Neural cell (in vitro differentiated cells): ENCODE measurements at regions not wholly inside any gene's neighbourhood (a gene's known extent, or its start where the extent isn't known, plus 50 kb on each side); places are given as distances from the start of the nearest gene placed in this dataset.

Source experiments
- H2AFZ ChIP-seq: fragments of 200-600, 300-800 bp; sonication (generic), shearing (Covaris generic); 2 replicates; pipeline ENCODE4 v1.6.0; 2014; ENCODE audit warnings: low read depth, mild to moderate bottlenecking, antibody characterized with exemption, low read length, moderate library complexity
- H3F3A ChIP-seq: fragments of 200-600 bp; shearing (Covaris generic); 2 replicates; pipeline ENCODE4 v1.6.1; 2016; ENCODE audit warnings: mild to moderate bottlenecking, moderate library complexity, mixed read lengths, antibody characterized with exemption, low read length; ENCODE audit not compliant: insufficient read depth, poor library complexity, severe bottlenecking
- H3K27ac ChIP-seq: fragments of 200-600, 300-800 bp; sonication (generic), shearing (Covaris generic); 2 replicates; pipeline ENCODE4 v1.5.1; 2014; ENCODE audit warnings: mild to moderate bottlenecking, low read length, moderate library complexity
- H3K27me3 ChIP-seq: fragments of 300-800, 200-600 bp; sonication (generic), shearing (Covaris generic); 2 replicates; pipeline ENCODE4 v1.6.0; 2014; ENCODE audit warnings: mild to moderate bottlenecking, low read depth, low read length, moderate library complexity; ENCODE audit not compliant: insufficient read depth
- H3K36me3 ChIP-seq: fragments of 300-800, 200-600 bp; sonication (generic), shearing (Covaris generic); 2 replicates; pipeline ENCODE4 v1.5.1; 2014; ENCODE audit warnings: mild to moderate bottlenecking, antibody characterized with exemption, low read length, moderate library complexity; ENCODE audit not compliant: insufficient read depth
- H3K4me2 ChIP-seq: fragments of 300-800, 200-600 bp; sonication (generic), shearing (Covaris generic); 2 replicates; pipeline ENCODE4 v1.6.0; 2014; ENCODE audit warnings: mild to moderate bottlenecking, low read length
- H3K4me3 ChIP-seq: fragments of 300-800, 200-600 bp; sonication (generic), shearing (Covaris generic); 2 replicates; pipeline ENCODE4 v1.5.1; 2014; ENCODE audit warnings: mild to moderate bottlenecking, low read length, moderate library complexity
- H3K79me2 ChIP-seq: fragments of 200-600 bp; shearing (Covaris generic); replicated peaks from 2 replicates; pipeline ENCODE4 v1.6.0; 2014; ENCODE audit warnings: mild to moderate bottlenecking, low read length, moderate library complexity; ENCODE audit not compliant: insufficient read depth
- H3K9ac ChIP-seq: fragments of 300-800, 200-600 bp; sonication (generic), shearing (Covaris generic); 2 replicates; pipeline ENCODE4 v1.6.1; 2016; ENCODE audit warnings: mild to moderate bottlenecking, low read length, mixed read lengths
- H3K9me2 ChIP-seq: fragments of 200-600 bp; shearing (Covaris generic); 2 replicates; pipeline ENCODE4 v1.6.1; 2016; ENCODE audit warnings: mild to moderate bottlenecking, low read length, mixed read lengths; ENCODE audit not compliant: insufficient read depth
- H3K9me3 ChIP-seq: fragments of 200-600, 300-800 bp; sonication (generic), shearing (Covaris generic); 2 replicates; pipeline ENCODE4 v1.6.1; 2016; ENCODE audit warnings: mild to moderate bottlenecking, mixed run types, low read length, moderate library complexity, mixed read lengths
- H4K20me1 ChIP-seq: fragments of 200-600 bp; shearing (Covaris generic); 2 replicates; pipeline ENCODE4 v1.6.1; 2016; ENCODE audit warnings: mild to moderate bottlenecking, mixed run types; ENCODE audit not compliant: insufficient read depth
- EP300 ChIP-seq: fragments of 450-650 bp; conservative IDR thresholded peaks from 2 replicates; pipeline ENCODE4 v1.6.1; 2014; ENCODE audit warnings: antibody characterized with exemption, mild to moderate bottlenecking, moderate library complexity; ENCODE audit not compliant: poor library complexity, severe bottlenecking
- EZH2 ChIP-seq: fragments of 200-600, 300-800 bp; shearing (Covaris generic), sonication (generic); IDR thresholded peaks from 2 replicates; pipeline ENCODE4 v1.6.1; 2014; ENCODE audit warnings: antibody characterized with exemption, low read length, borderline replicate concordance, mild to moderate bottlenecking; ENCODE audit not compliant: insufficient read depth, poor library complexity, severe bottlenecking
- MXI1 ChIP-seq: fragments of 450-650 bp; conservative IDR thresholded peaks from 2 replicates; pipeline ENCODE4 v1.6.1; 2014; ENCODE audit warnings: antibody characterized with exemption, mild to moderate bottlenecking; ENCODE audit not compliant: poor library complexity, severe bottlenecking
- POLR2AphosphoS5 ChIP-seq: IDR thresholded peaks from 2 replicates; pipeline ENCODE4 v1.6.1; 2012
- RAD21 ChIP-seq: fragments of 450-650 bp; conservative IDR thresholded peaks from 2 replicates; pipeline ENCODE4 v1.6.1; 2014; ENCODE audit warnings: antibody characterized with exemption, mild to moderate bottlenecking, moderate library complexity
- SMC3 ChIP-seq: fragments of 450-650 bp; conservative IDR thresholded peaks from 2 replicates; pipeline ENCODE4 v1.6.1; 2014; ENCODE audit warnings: antibody characterized with exemption, mild to moderate bottlenecking, moderate library complexity; ENCODE audit not compliant: poor library complexity
- TAF1 ChIP-seq: IDR thresholded peaks from 2 replicates; pipeline ENCODE4 v1.6.1; 2012; ENCODE audit warnings: low read depth
- TF ChIP-seq, protein P1 (sequence below): fragments of 450-650 bp; IDR thresholded peaks from 2 replicates; pipeline ENCODE4 v1.5.1; 2014; ENCODE audit warnings: antibody characterized with exemption, mild to moderate bottlenecking, moderate library complexity; ENCODE audit not compliant: poor library complexity, severe bottlenecking
- TF ChIP-seq, protein P2 (sequence below): IDR thresholded peaks from 2 replicates; pipeline ENCODE4 v1.6.1; 2012; ENCODE audit warnings: borderline replicate concordance

DNA sequence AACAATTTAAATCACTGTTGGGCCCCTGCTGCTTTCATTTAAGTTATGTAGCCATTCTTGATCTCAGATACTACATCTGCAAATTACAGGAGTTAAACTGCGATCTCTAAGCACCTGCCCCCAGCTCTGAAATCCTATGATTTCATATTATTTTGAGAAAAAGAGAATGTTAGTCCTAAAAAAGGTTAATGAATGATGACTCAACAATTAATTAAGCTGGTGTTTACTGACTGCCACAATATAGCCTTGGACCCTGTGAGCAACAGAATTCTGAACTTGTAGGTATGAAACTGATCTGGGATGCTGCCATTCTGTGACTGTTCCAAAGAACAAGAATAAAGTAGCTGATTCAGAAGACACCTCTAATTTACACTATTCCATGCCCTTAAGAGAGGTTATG lies 124.4 kb upstream of the FBXL7 start:
- Histone ChIP-seq H3K9ac (no peak overlapping the region), H3K27ac (no peak overlapping the region), H3K9me2 (no peaks in the 10 kb centered on the region), H3F3A (no peaks in the 10 kb centered on the region), H4K20me1 (no peaks in the 10 kb centered on the region), H3K36me3 (no peaks in the 10 kb centered on the region), H2AFZ (no peak overlapping the region), H3K79me2 (no peaks in the 10 kb centered on the region), H3K4me2 (no peak overlapping the region), H3K27me3 (no peaks in the 10 kb centered on the region), H3K9me3 (no peaks in the 10 kb centered on the region), H3K4me3 (no peak overlapping the region)
- TF ChIP-seq POLR2AphosphoS5 (no peak), RAD21 (no peak), SMC3 (no peak), EZH2 (no peak), EP300 (no peak), MXI1 (no peak), TAF1 (no peak)
- TF ChIP-seq, protein P1, sequence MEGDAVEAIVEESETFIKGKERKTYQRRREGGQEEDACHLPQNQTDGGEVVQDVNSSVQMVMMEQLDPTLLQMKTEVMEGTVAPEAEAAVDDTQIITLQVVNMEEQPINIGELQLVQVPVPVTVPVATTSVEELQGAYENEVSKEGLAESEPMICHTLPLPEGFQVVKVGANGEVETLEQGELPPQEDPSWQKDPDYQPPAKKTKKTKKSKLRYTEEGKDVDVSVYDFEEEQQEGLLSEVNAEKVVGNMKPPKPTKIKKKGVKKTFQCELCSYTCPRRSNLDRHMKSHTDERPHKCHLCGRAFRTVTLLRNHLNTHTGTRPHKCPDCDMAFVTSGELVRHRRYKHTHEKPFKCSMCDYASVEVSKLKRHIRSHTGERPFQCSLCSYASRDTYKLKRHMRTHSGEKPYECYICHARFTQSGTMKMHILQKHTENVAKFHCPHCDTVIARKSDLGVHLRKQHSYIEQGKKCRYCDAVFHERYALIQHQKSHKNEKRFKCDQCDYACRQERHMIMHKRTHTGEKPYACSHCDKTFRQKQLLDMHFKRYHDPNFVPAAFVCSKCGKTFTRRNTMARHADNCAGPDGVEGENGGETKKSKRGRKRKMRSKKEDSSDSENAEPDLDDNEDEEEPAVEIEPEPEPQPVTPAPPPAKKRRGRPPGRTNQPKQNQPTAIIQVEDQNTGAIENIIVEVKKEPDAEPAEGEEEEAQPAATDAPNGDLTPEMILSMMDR: no peak
- TF ChIP-seq, protein P2, sequence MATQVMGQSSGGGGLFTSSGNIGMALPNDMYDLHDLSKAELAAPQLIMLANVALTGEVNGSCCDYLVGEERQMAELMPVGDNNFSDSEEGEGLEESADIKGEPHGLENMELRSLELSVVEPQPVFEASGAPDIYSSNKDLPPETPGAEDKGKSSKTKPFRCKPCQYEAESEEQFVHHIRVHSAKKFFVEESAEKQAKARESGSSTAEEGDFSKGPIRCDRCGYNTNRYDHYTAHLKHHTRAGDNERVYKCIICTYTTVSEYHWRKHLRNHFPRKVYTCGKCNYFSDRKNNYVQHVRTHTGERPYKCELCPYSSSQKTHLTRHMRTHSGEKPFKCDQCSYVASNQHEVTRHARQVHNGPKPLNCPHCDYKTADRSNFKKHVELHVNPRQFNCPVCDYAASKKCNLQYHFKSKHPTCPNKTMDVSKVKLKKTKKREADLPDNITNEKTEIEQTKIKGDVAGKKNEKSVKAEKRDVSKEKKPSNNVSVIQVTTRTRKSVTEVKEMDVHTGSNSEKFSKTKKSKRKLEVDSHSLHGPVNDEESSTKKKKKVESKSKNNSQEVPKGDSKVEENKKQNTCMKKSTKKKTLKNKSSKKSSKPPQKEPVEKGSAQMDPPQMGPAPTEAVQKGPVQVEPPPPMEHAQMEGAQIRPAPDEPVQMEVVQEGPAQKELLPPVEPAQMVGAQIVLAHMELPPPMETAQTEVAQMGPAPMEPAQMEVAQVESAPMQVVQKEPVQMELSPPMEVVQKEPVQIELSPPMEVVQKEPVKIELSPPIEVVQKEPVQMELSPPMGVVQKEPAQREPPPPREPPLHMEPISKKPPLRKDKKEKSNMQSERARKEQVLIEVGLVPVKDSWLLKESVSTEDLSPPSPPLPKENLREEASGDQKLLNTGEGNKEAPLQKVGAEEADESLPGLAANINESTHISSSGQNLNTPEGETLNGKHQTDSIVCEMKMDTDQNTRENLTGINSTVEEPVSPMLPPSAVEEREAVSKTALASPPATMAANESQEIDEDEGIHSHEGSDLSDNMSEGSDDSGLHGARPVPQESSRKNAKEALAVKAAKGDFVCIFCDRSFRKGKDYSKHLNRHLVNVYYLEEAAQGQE: no peak

DNA sequence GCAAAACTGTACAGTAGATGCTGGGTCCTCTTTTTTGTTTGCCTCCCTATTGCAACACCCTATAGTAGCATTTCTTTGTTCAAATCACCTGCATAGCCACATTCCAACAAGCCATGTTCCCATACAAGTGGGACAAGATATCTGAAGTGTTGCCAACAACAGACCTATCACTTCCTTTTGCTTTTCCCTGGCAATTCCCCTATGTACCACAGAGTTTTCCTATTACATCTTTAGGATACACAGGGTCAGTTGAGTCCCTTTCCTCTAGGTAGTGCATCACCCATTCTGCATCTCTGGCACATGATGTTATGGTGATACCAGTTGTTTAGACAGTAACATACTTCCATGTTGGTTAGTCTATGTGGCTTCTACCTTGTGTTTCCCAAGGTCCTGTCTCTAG lies 125.1 kb upstream of the FBXL7 start:
- no peaks in the 10 kb centered on the region for H3K27me3 ChIP-seq
- H2AFZ ChIP-seq: no peak overlapping the region
- no peak overlapping the region for H3K4me2 ChIP-seq
- H3K27ac ChIP-seq: no peak overlapping the region
- H3F3A ChIP-seq: no peaks in the 10 kb centered on the region
- no peaks in the 10 kb centered on the region for H4K20me1 ChIP-seq
- H3K9me2 ChIP-seq: no peaks in the 10 kb centered on the region
- no peak overlapping the region for H3K9ac ChIP-seq
- TF ChIP-seq MXI1 (no peak), TAF1 (no peak), POLR2AphosphoS5 (no peak), RAD21 (no peak), EZH2 (no peak), EP300 (no peak), SMC3 (no peak)
- TF ChIP-seq, protein P1: no peak
- TF ChIP-seq, protein P2: no peak
- no peaks in the 10 kb centered on the region for H3K9me3 ChIP-seq
- no peak overlapping the region for H3K4me3 ChIP-seq
- no peaks in the 10 kb centered on the region for H3K36me3 ChIP-seq
- H3K79me2 ChIP-seq: no peaks in the 10 kb centered on the region
